Calu3 (cell line): ENCODE measurements at regions not wholly inside any gene's neighbourhood (a gene's known extent, or its start where the extent isn't known, plus 50 kb on each side); places are given as distances from the start of the nearest gene placed in this dataset.
"Not testable (repeated sequence)": the region's sequence is repeated elsewhere in the genome, so short reads cannot be mapped to it uniquely, and the experiment has no call there.

ENCODE experiments used
- BruUV-seq: library from RNA; stranded (reverse); fragments of 400-500 nt; replicated peaks from 2 replicates; lab custom pipeline; 2021; lab: Mats Ljungman, UMichigan
- CTCF ChIA-PET: fragments of 300-600 bp; sonication (Branson Sonifier 250); formaldehyde crosslinking; loops from one replicate; lab custom pipeline; 2022; ENCODE audit warnings: antibody characterized with exemption; lab: Charles Lee
- DNase-seq: peaks from one replicate; pipeline ENCODE4 v3.0.0; 2022
- H3K27ac Mint-ChIP-seq: one replicate; pipeline ENCODE4 v1.8.0; 2022; ENCODE audit warnings: mixed read lengths; ENCODE audit not compliant: unreplicated experiment
- H3K27me3 Mint-ChIP-seq: one replicate; pipeline ENCODE4 v1.8.0; 2022; ENCODE audit warnings: mixed read lengths; ENCODE audit not compliant: unreplicated experiment
- H3K36me3 Mint-ChIP-seq: one replicate; pipeline ENCODE4 v1.8.0; 2022; ENCODE audit warnings: mild to moderate bottlenecking, moderate library complexity, mixed read lengths; ENCODE audit not compliant: insufficient read depth, unreplicated experiment
- H3K4me1 Mint-ChIP-seq: one replicate; pipeline ENCODE4 v1.8.0; 2022; ENCODE audit warnings: mild to moderate bottlenecking, low read depth, mixed read lengths; ENCODE audit not compliant: unreplicated experiment
- H3K4me3 Mint-ChIP-seq: one replicate; pipeline ENCODE4 v1.8.0; 2022; ENCODE audit warnings: mild to moderate bottlenecking, low read depth, moderate library complexity, mixed read lengths; ENCODE audit not compliant: unreplicated experiment
- H3K9me3 Mint-ChIP-seq: one replicate; pipeline ENCODE4 v1.8.0; 2022; ENCODE audit warnings: low read depth, mixed read lengths; ENCODE audit not compliant: unreplicated experiment
- intact Hi-C: fragments of 100-400 bp; cut with micrococcal nuclease; formaldehyde crosslinking; loops from one replicate; pipeline ENCODE4 v1.10.0; 2022; ENCODE audit not compliant: unreplicated experiment
- TF ChIP-seq, protein P1 (sequence below): fragments of 200-600 bp; IDR thresholded peaks from one replicate; pipeline ENCODE4 v1.8.0; 2022; ENCODE audit warnings: antibody characterized with exemption; ENCODE audit not compliant: unreplicated experiment

DNA sequence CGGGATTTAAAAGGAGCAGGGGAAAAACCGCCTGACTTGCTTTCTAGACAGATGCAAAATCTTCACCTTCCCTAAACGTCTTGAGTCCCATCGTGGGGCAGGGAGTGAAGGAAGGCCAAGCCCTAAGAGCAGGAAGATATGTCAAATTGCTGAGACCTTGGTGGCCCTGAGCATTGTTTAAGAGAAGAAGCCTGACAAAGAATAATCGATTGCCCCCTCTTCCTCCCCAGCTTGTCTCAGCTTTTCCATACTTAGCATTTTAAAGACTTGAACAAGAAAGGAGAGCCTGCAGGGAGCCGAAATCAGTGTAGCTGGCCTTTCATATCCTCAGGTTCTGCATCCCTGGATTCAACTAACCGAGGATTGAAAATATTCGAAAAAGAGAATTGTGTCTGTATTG, 157.6 kb upstream of the DLX2 start:
- H3K4me3 Mint-ChIP-seq: no peak overlapping the region
- no peaks in the 10 kb centered on the region for H3K9me3 Mint-ChIP-seq
- intact Hi-C loops: no loop called here
- no peak for DNase-seq
- no peak overlapping the region for H3K27ac Mint-ChIP-seq
- H3K27me3 Mint-ChIP-seq: no peaks in the 10 kb centered on the region
- H3K36me3 Mint-ChIP-seq: no peaks in the 10 kb centered on the region
- CTCF ChIA-PET: no interaction called here
- TF ChIP-seq, protein P1, sequence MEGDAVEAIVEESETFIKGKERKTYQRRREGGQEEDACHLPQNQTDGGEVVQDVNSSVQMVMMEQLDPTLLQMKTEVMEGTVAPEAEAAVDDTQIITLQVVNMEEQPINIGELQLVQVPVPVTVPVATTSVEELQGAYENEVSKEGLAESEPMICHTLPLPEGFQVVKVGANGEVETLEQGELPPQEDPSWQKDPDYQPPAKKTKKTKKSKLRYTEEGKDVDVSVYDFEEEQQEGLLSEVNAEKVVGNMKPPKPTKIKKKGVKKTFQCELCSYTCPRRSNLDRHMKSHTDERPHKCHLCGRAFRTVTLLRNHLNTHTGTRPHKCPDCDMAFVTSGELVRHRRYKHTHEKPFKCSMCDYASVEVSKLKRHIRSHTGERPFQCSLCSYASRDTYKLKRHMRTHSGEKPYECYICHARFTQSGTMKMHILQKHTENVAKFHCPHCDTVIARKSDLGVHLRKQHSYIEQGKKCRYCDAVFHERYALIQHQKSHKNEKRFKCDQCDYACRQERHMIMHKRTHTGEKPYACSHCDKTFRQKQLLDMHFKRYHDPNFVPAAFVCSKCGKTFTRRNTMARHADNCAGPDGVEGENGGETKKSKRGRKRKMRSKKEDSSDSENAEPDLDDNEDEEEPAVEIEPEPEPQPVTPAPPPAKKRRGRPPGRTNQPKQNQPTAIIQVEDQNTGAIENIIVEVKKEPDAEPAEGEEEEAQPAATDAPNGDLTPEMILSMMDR: no peak
- BruUV-seq: no TSS peak
- H3K4me1 Mint-ChIP-seq: no peaks in the 10 kb centered on the region

DNA sequence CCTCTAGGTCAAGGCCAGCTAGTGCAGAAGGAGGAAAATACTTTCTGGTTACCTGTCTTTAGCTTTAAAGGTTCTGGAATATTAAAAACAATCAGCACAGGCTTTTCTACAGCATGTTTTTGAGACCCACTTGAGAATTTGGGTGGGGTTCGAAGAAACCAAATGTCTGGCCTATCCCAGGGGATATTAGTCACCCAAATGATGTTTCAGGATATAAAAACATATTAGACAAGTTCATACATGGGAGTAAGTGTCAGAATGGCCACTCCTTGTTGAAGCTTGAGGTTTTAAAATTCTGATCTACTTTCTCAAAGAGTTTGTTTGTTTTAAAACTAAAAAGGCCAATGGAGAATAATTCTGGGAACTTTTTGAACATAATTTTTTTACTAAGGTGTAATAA, 158.6 kb upstream of the DLX2 start:
- H3K4me1 Mint-ChIP-seq: no peaks in the 10 kb centered on the region
- no peak overlapping the region for H3K4me3 Mint-ChIP-seq
- no peaks in the 10 kb centered on the region for H3K27me3 Mint-ChIP-seq
- no TSS peak for BruUV-seq
- no peak overlapping the region for H3K27ac Mint-ChIP-seq
- H3K9me3 Mint-ChIP-seq: no peaks in the 10 kb centered on the region
- CTCF ChIA-PET: no interaction called here
- TF ChIP-seq, protein P1: no peak
- H3K36me3 Mint-ChIP-seq: no peaks in the 10 kb centered on the region
- DNase-seq: no peak
- intact Hi-C loops: no loop called here

DNA sequence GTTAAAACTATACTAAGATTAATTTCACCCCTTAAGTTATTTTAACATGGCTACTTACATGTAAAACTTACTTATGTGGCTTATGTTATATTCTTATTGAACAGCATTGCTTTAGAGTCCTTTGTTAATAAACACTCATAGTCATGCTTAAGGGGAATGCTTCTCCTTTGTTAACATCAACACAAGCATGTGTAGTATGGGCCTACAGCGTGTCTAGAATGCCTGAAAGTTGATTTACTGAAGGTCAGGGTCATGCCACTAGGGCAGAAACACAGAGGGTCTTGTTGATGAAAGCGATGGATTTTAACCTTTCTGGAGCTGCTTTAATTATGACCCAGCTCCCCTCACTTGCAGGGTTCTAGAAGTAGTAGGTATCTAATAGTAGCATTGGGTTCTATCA, 159.8 kb upstream of the DLX2 start:
- intact Hi-C loops: no loop called here
- Mint-ChIP-seq H3K36me3 (no peaks in the 10 kb centered on the region), H3K27ac (no peak overlapping the region), H3K4me1 (no peaks in the 10 kb centered on the region), H3K9me3 (no peaks in the 10 kb centered on the region), H3K27me3 (no peaks in the 10 kb centered on the region), H3K4me3 (no peak overlapping the region)
- TF ChIP-seq, protein P1: no peak
- CTCF ChIA-PET: no interaction called here
- no peak for DNase-seq
- BruUV-seq: no TSS peak

DNA sequence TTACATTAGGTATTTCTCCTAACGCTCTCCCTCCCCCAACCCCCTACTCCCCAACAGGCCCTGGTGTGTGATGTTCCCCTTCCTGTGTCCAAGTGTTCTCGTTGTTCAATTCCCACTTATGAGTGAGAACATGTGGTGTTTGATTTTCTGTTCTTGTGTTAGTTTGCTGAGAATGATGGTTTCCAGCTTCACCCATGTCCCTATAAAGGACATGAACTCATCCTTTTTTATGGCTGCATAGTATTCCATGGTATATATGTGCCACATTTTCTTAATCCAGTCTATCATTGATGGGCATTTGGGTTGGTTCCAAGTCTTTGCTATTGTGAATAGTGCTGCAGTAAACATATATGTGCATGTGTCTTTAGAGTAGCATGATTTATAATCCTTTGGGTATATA, 162.1 kb upstream of the DLX2 start:
- H3K4me1 Mint-ChIP-seq, H3K9me3 Mint-ChIP-seq, H3K27ac Mint-ChIP-seq, H3K4me3 Mint-ChIP-seq, BruUV-seq, DNase-seq, H3K27me3 Mint-ChIP-seq, H3K36me3 Mint-ChIP-seq, intact Hi-C loops, CTCF ChIA-PET: not testable (repeated sequence)

DNA sequence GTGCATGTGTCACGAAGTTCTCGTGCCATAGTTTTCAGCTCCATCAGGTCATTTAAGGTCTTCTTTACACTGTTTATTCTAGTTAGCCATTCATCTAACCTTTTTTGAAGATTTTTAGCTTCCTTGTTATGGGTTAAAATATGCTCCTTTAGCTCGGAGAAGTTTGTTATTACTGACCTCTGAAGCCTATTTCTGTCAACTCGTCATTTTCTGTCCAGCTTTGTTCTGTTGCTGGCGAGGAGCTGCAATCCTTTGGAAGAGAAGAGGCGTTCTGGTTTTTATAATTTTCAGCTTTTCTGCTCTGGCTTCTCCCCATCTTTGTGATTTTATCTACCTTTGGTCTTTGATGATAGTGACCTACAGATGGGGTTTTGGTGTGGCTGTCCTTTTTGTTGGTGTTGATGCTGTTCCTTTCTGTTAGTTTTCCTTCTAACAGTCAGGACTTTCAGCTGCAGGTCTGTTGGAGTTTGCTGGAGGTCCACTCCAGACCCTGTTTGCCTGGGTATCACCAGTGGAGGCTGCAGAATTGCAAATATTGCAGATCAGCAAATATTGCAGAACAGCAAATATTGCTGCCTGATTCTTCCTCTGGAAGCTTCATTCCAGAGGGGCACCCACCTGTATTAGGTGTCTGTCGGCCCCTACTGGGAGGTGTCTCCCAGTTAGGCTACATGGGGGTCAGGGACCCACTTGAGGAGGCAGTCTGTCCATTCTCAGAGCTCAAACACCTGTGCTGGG, 157.7 kb upstream of the ITGA6 start:
- H3K36me3 Mint-ChIP-seq, H3K27ac Mint-ChIP-seq, H3K9me3 Mint-ChIP-seq, intact Hi-C loops, H3K27me3 Mint-ChIP-seq, DNase-seq, H3K4me1 Mint-ChIP-seq, H3K4me3 Mint-ChIP-seq, BruUV-seq: not testable (repeated sequence)
- CTCF ChIA-PET: interaction anchor here (0.6 kb wide), 1 partner anchor 105 kb away, joined by 3 read pairs; no protein-coding TSS in a partner anchor
